ENCODE measurements at regions not wholly inside any gene's neighbourhood (a gene's known extent, or its start where the extent isn't known, plus 50 kb on each side); places are given as distances from the start of the nearest gene placed in this dataset.

GRCh38 chr3:141427764-141428163 is 59.1 kb upstream of the RASA2 start:
- TF ChIP-seq POLR2A (IDR thresholded peaks at IDR 0.05) (no peak), CTCF (IDR thresholded peaks at IDR 0.05) (no peak), POLR2AphosphoS5 (IDR thresholded peaks at IDR 0.05) (no peak)
